RCC 7860 (cell line): ENCODE measurements at regions not wholly inside any gene's neighbourhood (a gene's known extent, or its start where the extent isn't known, plus 50 kb on each side); places are given as distances from the start of the nearest gene placed in this dataset.

Source experiments
- DNase-seq: peaks from one replicate; pipeline ENCODE4 v3.0.0-alpha.2; 2015; ENCODE audit warnings: low spot score
- FAIRE-seq: peaks from 2 replicates; lab custom pipeline; 2012; peaks lifted over from hg19 to GRCh38; lab: Jason Lieb, UNC

GRCh38 chr15:27672537-27672936 lies 426.6 kb downstream of the OCA2 start:
- DNase-seq = no peak
- FAIRE-seq = no peak

GRCh38 chr15:27671819-27672437 lies 427.2 kb downstream of the OCA2 start:
- FAIRE-seq (no peak), DNase-seq (no peak)

GRCh38 chr15:27670486-27671209 lies 428.5 kb downstream of the OCA2 start:
- no peak for FAIRE-seq
- no peak for DNase-seq

GRCh38 chr15:27669641-27670040 lies 429.5 kb downstream of the OCA2 start:
- FAIRE-seq (peak; percentile 88), DNase-seq (peak; percentile 91)

- FAIRE-seq = peak; percentile 87
- peak; percentile 80 for DNase-seq
Measured at GRCh38 chr15:27668471-27669220, 430.5 kb downstream of the OCA2 start.

- FAIRE-seq = no peak
- DNase-seq = no peak
Measured at GRCh38 chr15:27665002-27665401, 434.1 kb downstream of the OCA2 start.

GRCh38 chr15:27662892-27663291 lies 436.2 kb downstream of the OCA2 start:
- DNase-seq (no peak), FAIRE-seq (no peak)

GRCh38 chr15:27660676-27661075 lies 438.4 kb downstream of the OCA2 start:
- DNase-seq (no peak), FAIRE-seq (no peak)

GRCh38 chr15:27656296-27656987 lies 442.7 kb downstream of the OCA2 start:
- no peak for FAIRE-seq

GRCh38 chr15:27655056-27655455 lies 444.1 kb downstream of the OCA2 start:
- DNase-seq (no peak), FAIRE-seq (no peak)

More at GRCh38 chr15:27656296-27656987, 442.7 kb downstream of the OCA2 start:
- DNase-seq = no peak

- DNase-seq = no peak
- FAIRE-seq = no peak
Measured at GRCh38 chr15:27650244-27650643, 448.9 kb downstream of the OCA2 start.

GRCh38 chr15:27648359-27648758 lies 450.8 kb downstream of the OCA2 start:
- DNase-seq (no peak), FAIRE-seq (no peak)

- DNase-seq (peak; percentile 57), FAIRE-seq (peak; percentile 24)
Measured at GRCh38 chr15:27646531-27646930, 452.6 kb downstream of the OCA2 start.

GRCh38 chr15:27645672-27646071 lies 453.4 kb downstream of the OCA2 start:
- FAIRE-seq (no peak), DNase-seq (no peak)

GRCh38 chr15:27642981-27643380 lies 456.1 kb downstream of the OCA2 start:
- FAIRE-seq = peak; percentile 31
- no peak for DNase-seq

GRCh38 chr15:27639595-27639994 lies 459.5 kb downstream of the OCA2 start:
- DNase-seq = no peak
- FAIRE-seq = no peak

- DNase-seq (no peak), FAIRE-seq (no peak)
Measured at GRCh38 chr15:27638958-27639357, 460.2 kb downstream of the OCA2 start.

- DNase-seq = no peak
- FAIRE-seq = no peak
Measured at GRCh38 chr15:27635916-27636315, 463.2 kb downstream of the OCA2 start.

- FAIRE-seq = no peak
Measured at GRCh38 chr15:27628486-27628885, 470.6 kb downstream of the OCA2 start.

GRCh38 chr15:27627623-27628022 lies 471.5 kb downstream of the OCA2 start:
- no peak for FAIRE-seq

More at GRCh38 chr15:27628486-27628885, 470.6 kb downstream of the OCA2 start:
- DNase-seq = no peak

More at GRCh38 chr15:27627623-27628022, 471.5 kb downstream of the OCA2 start:
- no peak for DNase-seq
